ENCODE measurements at regions not wholly inside any gene's neighbourhood (a gene's known extent, or its start where the extent isn't known, plus 50 kb on each side); places are given as distances from the start of the nearest gene placed in this dataset.

- TF ChIP-seq ZNF274 (IDR thresholded peaks at IDR 0.05; ENCODE audit: low read depth, low read length) (no peak), YY1 (IDR thresholded peaks at IDR 0.05; ENCODE audit: insufficient read depth, insufficient read length) (no peak)
Measured at GRCh38 chr7:65254061-65254460, 119.6 kb upstream of the ZNF92 start.
